Mesenchymal stem cell (in vitro differentiated cells and primary cell): ENCODE measurements at regions not wholly inside any gene's neighbourhood (a gene's known extent, or its start where the extent isn't known, plus 50 kb on each side); places are given as distances from the start of the nearest gene placed in this dataset.

Experiments
- DNase-seq: peaks from one replicate; pipeline ENCODE4 v3.0.0-alpha.2; 2013
- H2AFZ ChIP-seq: one replicate; pipeline ENCODE4 v1.6.1; 2013; ENCODE audit warnings: low read depth, mild to moderate bottlenecking, control low read depth, inconsistent platforms, low read length, moderate library complexity
- H2AK5ac ChIP-seq: 2 replicates; pipeline ENCODE4 v1.6.1; 2013; ENCODE audit warnings: low read length, moderate library complexity, mild to moderate bottlenecking, inconsistent platforms; ENCODE audit not compliant: severe bottlenecking
- H2BK120ac ChIP-seq: one replicate; pipeline ENCODE4 v1.6.1; 2013; ENCODE audit warnings: low read depth, mild to moderate bottlenecking, inconsistent platforms, low read length, moderate library complexity
- H2BK12ac ChIP-seq, 2 experiments: one replicate each; pipeline ENCODE4 v1.6.1; 2013; ENCODE audit warnings: inconsistent platforms in 2 of 2, low read length in 2 of 2, mild to moderate bottlenecking in 2 of 2, moderate library complexity in 2 of 2, control low read depth in 1 of 2
- H2BK15ac ChIP-seq: one replicate; pipeline ENCODE4 v1.6.1; 2013; ENCODE audit warnings: mild to moderate bottlenecking, low read depth, inconsistent platforms; ENCODE audit not compliant: poor library complexity, severe bottlenecking
- H2BK5ac ChIP-seq: 2 replicates; pipeline ENCODE4 v1.6.1; 2013; ENCODE audit warnings: low read depth, mild to moderate bottlenecking, low read length, control low read depth, inconsistent platforms; ENCODE audit not compliant: poor library complexity, severe bottlenecking
- H3K14ac ChIP-seq, 2 experiments: one replicate each; pipeline ENCODE4 v1.6.1; 2013; ENCODE audit warnings: inconsistent platforms in 2 of 2, low read length in 2 of 2, control low read depth in 1 of 2, mild to moderate bottlenecking in 1 of 2, moderate library complexity in 1 of 2
- H3K18ac ChIP-seq, 2 experiments: one replicate each; pipeline ENCODE4 v1.6.1; 2013; ENCODE audit warnings: inconsistent platforms in 2 of 2, low read length in 2 of 2, control low read depth in 1 of 2, low read depth in 1 of 2, mild to moderate bottlenecking in 1 of 2
- H3K23ac ChIP-seq, 2 experiments: one replicate each; pipeline ENCODE4 v1.6.1; 2013; ENCODE audit warnings: inconsistent platforms in 2 of 2, low read length in 2 of 2, mild to moderate bottlenecking in 2 of 2, moderate library complexity in 2 of 2, control low read depth in 1 of 2
- H3K27ac ChIP-seq: 2 replicates; pipeline ENCODE4 v1.5.1; 2013; ENCODE audit warnings: mild to moderate bottlenecking, moderate library complexity, low read length, control low read depth, inconsistent platforms; ENCODE audit not compliant: poor library complexity, severe bottlenecking
- H3K27me3 ChIP-seq, 2 experiments: 2 replicates each; pipeline versions ENCODE4 v1.6.1 to v1.7.0; 2013; ENCODE audit warnings: low read length in 2 of 2, mild to moderate bottlenecking in 2 of 2, moderate library complexity in 2 of 2, control low read depth in 1 of 2, inconsistent platforms in 1 of 2; ENCODE audit not compliant: control insufficient read depth in 1 of 2, insufficient read depth in 1 of 2
- H3K36me3 ChIP-seq, 2 experiments: 2 replicates each; pipeline versions ENCODE4 v1.6.1 to v1.7.0; 2013; ENCODE audit warnings: low read length in 2 of 2, control low read depth in 1 of 2, inconsistent platforms in 1 of 2, low read depth in 1 of 2, mild to moderate bottlenecking in 1 of 2; ENCODE audit not compliant: insufficient read depth in 2 of 2, control insufficient read depth in 1 of 2
- H3K4ac ChIP-seq, 2 experiments: one replicate each; pipeline ENCODE4 v1.6.1; 2013; ENCODE audit warnings: inconsistent platforms in 2 of 2, low read length in 2 of 2, mild to moderate bottlenecking in 2 of 2, moderate library complexity in 2 of 2, control low read depth in 1 of 2, low read depth in 1 of 2
- H3K4me1 ChIP-seq: 2 replicates; pipeline ENCODE4 v1.6.1; 2013; ENCODE audit warnings: low read depth, low read length, control low read depth; ENCODE audit not compliant: control insufficient read depth, insufficient read depth
- H3K4me2 ChIP-seq: 2 replicates; pipeline ENCODE4 v1.6.1; 2013; ENCODE audit warnings: low read length, mild to moderate bottlenecking, inconsistent platforms; ENCODE audit not compliant: poor library complexity, severe bottlenecking
- H3K4me3 ChIP-seq, 2 experiments: 2 replicates each; pipeline versions ENCODE4 v1.5.1 to v1.7.0; 2013; ENCODE audit warnings: low read length in 2 of 2, mild to moderate bottlenecking in 2 of 2, control low read depth in 1 of 2, low read depth in 1 of 2; ENCODE audit not compliant: insufficient read depth in 1 of 2
- H3K79me1 ChIP-seq: replicated peaks from 2 replicates; pipeline ENCODE4 v1.6.1; 2013; ENCODE audit warnings: mild to moderate bottlenecking, control low read depth, low read length, inconsistent platforms; ENCODE audit not compliant: poor library complexity, severe bottlenecking
- H3K9ac ChIP-seq: 2 replicates; pipeline ENCODE4 v1.7.0; 2013; ENCODE audit warnings: mild to moderate bottlenecking, low read length, moderate library complexity
- H3K9me3 ChIP-seq: 2 replicates; pipeline ENCODE4 v1.7.0; 2013; ENCODE audit warnings: mild to moderate bottlenecking, low read length; ENCODE audit not compliant: control insufficient read depth
- H4K8ac ChIP-seq: one replicate; pipeline ENCODE4 v1.6.1; 2013; ENCODE audit warnings: inconsistent platforms, mild to moderate bottlenecking, low read length, moderate library complexity
- H4K91ac ChIP-seq: one replicate; pipeline ENCODE4 v1.6.1; 2013; ENCODE audit warnings: mild to moderate bottlenecking, low read length, inconsistent platforms
- WGBS: methylation state at CpG from one replicate; pipeline ENCODE4 v1.1.7; 2013; ENCODE audit warnings: mixed read lengths; 5-methylcytosine and 5-hydroxymethylcytosine counted together

GRCh38 chr4:12207396-12207795 lies 778.7 kb upstream of the HS3ST1 start:
- no peaks in the 10 kb centered on the region for H3K36me3 ChIP-seq
- H3K18ac ChIP-seq = no peak overlapping the region
- no peak overlapping the region for H3K4me3 ChIP-seq
- H3K27ac ChIP-seq = no peak overlapping the region
- 84% methylated on average over 3 of the region's 3 CpGs for WGBS
- no peak overlapping the region for H3K4ac ChIP-seq
- no peak overlapping the region for H4K8ac ChIP-seq
- H2AK5ac ChIP-seq = no peak overlapping the region
- H3K27me3 ChIP-seq = no peaks in the 10 kb centered on the region
- H2BK120ac ChIP-seq = no peak overlapping the region
- H2AFZ ChIP-seq = no peak overlapping the region
- no peaks in the 10 kb centered on the region for H3K79me1 ChIP-seq
- no peak overlapping the region for H3K4me2 ChIP-seq
- no peak overlapping the region for H2BK15ac ChIP-seq
- no peak overlapping the region for H3K14ac ChIP-seq
- H3K9ac ChIP-seq = no peak overlapping the region
- peaks cover 2% of the 10 kb centered on the region for H3K9me3 ChIP-seq
- no peak overlapping the region for H2BK12ac ChIP-seq
- no peaks in the 10 kb centered on the region for H3K4me1 ChIP-seq
- H2BK5ac ChIP-seq = no peak overlapping the region
- no peak overlapping the region for H4K91ac ChIP-seq
- DNase-seq = no peak
- no peak overlapping the region for H3K23ac ChIP-seq

- Histone ChIP-seq H3K9ac (no peak overlapping the region), H4K8ac (no peak overlapping the region), H3K36me3 (no peaks in the 10 kb centered on the region), H2AK5ac (no peak overlapping the region), H4K91ac (no peak overlapping the region), H3K27me3 (no peaks in the 10 kb centered on the region), H3K18ac (no peak overlapping the region), H2BK120ac (no peak overlapping the region), H3K23ac (no peak overlapping the region), H3K4ac (no peak overlapping the region), H2BK12ac (no peak overlapping the region), H3K4me1 (no peaks in the 10 kb centered on the region), H3K14ac (no peak overlapping the region), H2BK15ac (no peak overlapping the region), H3K9me3 (peaks cover 2% of the 10 kb centered on the region), H3K79me1 (no peaks in the 10 kb centered on the region), H2AFZ (no peak overlapping the region), H2BK5ac (no peak overlapping the region), H3K27ac (no peak overlapping the region), H3K4me2 (no peak overlapping the region), H3K4me3 (no peak overlapping the region)
- WGBS = no CpG with 5 or more reads among the region's 4 CpGs
- no peak for DNase-seq
Measured at GRCh38 chr4:12206091-12206490, 777.4 kb upstream of the HS3ST1 start.

GRCh38 chr4:12203945-12204344 lies 775.3 kb upstream of the HS3ST1 start:
- no peak overlapping the region for H2BK120ac ChIP-seq
- H3K23ac ChIP-seq = no peak overlapping the region
- H3K9me3 ChIP-seq = peaks cover 9% of the 10 kb centered on the region
- no peak overlapping the region for H2BK5ac ChIP-seq
- H3K27ac ChIP-seq = no peak overlapping the region
- H3K14ac ChIP-seq = no peak overlapping the region
- no peaks in the 10 kb centered on the region for H3K79me1 ChIP-seq
- H2AFZ ChIP-seq = no peak overlapping the region
- H2BK15ac ChIP-seq = no peak overlapping the region
- no peak overlapping the region for H2AK5ac ChIP-seq
- H3K27me3 ChIP-seq = no peaks in the 10 kb centered on the region
- no peaks in the 10 kb centered on the region for H3K36me3 ChIP-seq
- H3K4me1 ChIP-seq = no peaks in the 10 kb centered on the region
- no peak overlapping the region for H4K8ac ChIP-seq
- H3K4me2 ChIP-seq = no peak overlapping the region
- no peak overlapping the region for H4K91ac ChIP-seq
- H3K18ac ChIP-seq = no peak overlapping the region
- no peak overlapping the region for H2BK12ac ChIP-seq
- DNase-seq = no peak
- no peak overlapping the region for H3K4me3 ChIP-seq
- WGBS = 78% methylated on average over 3 of the region's 4 CpGs
- H3K4ac ChIP-seq = no peak overlapping the region
- no peak overlapping the region for H3K9ac ChIP-seq

- Histone ChIP-seq H3K4me1 (no peaks in the 10 kb centered on the region), H2BK12ac (no peak overlapping the region), H3K4me3 (no peak overlapping the region), H3K23ac (no peak overlapping the region), H3K14ac (no peak overlapping the region), H3K27me3 (no peaks in the 10 kb centered on the region), H3K36me3 (no peaks in the 10 kb centered on the region), H2BK5ac (no peak overlapping the region), H3K18ac (no peak overlapping the region), H2BK120ac (no peak overlapping the region), H2AK5ac (no peak overlapping the region), H2BK15ac (no peak overlapping the region), H4K8ac (no peak overlapping the region), H3K79me1 (no peaks in the 10 kb centered on the region), H4K91ac (no peak overlapping the region), H3K4me2 (no peak overlapping the region), H3K9ac (no peak overlapping the region), H3K9me3 (peaks cover 9% of the 10 kb centered on the region), H3K4ac (no peak overlapping the region), H2AFZ (no peak overlapping the region), H3K27ac (no peak overlapping the region)
- no peak for DNase-seq
- WGBS = 66% methylated on average over 2 of the region's 3 CpGs
Measured at GRCh38 chr4:12200226-12200625, 771.5 kb upstream of the HS3ST1 start.
